ENCODE measurements at regions not wholly inside any gene's neighbourhood (a gene's known extent, or its start where the extent isn't known, plus 50 kb on each side); places are given as distances from the start of the nearest gene placed in this dataset.

GRCh38 chr16:62950351-62950750 lies 914.1 kb upstream of the CDH8 start:
- DNase-seq, result no peak
- no peak overlapping the region for H3K27ac ChIP-seq
- TF ChIP-seq, protein P1, sequence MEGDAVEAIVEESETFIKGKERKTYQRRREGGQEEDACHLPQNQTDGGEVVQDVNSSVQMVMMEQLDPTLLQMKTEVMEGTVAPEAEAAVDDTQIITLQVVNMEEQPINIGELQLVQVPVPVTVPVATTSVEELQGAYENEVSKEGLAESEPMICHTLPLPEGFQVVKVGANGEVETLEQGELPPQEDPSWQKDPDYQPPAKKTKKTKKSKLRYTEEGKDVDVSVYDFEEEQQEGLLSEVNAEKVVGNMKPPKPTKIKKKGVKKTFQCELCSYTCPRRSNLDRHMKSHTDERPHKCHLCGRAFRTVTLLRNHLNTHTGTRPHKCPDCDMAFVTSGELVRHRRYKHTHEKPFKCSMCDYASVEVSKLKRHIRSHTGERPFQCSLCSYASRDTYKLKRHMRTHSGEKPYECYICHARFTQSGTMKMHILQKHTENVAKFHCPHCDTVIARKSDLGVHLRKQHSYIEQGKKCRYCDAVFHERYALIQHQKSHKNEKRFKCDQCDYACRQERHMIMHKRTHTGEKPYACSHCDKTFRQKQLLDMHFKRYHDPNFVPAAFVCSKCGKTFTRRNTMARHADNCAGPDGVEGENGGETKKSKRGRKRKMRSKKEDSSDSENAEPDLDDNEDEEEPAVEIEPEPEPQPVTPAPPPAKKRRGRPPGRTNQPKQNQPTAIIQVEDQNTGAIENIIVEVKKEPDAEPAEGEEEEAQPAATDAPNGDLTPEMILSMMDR (IDR thresholded peaks at IDR 0.05; ENCODE audit: low read depth, low read length), result no peak
- no peaks in the 10 kb centered on the region for H3K36me3 ChIP-seq
- no peaks in the 10 kb centered on the region for H3K9me3 ChIP-seq (ENCODE audit: severe bottlenecking)
- peaks cover 53% of the 10 kb centered on the region for H3K27me3 ChIP-seq (ENCODE audit: insufficient read depth, low read depth, severe bottlenecking)
- no peak overlapping the region for H3K4me3 ChIP-seq (ENCODE audit: low read depth, low read length)

- TF ChIP-seq, protein P1 (IDR thresholded peaks at IDR 0.05; ENCODE audit: low read depth, low read length), result no peak
- Histone ChIP-seq H3K4me3 (ENCODE audit: low read depth, low read length) (no peak overlapping the region), H3K9me3 (ENCODE audit: severe bottlenecking) (no peaks in the 10 kb centered on the region), H3K36me3 (no peaks in the 10 kb centered on the region), H3K27me3 (ENCODE audit: insufficient read depth, low read depth, severe bottlenecking) (peaks cover 36% of the 10 kb centered on the region), H3K27ac (no peak overlapping the region)
- DNase-seq, result no peak
These were observed 904.3 kb upstream of the CDH8 start for GRCh38 chr16:62940569-62940968.

DNA sequence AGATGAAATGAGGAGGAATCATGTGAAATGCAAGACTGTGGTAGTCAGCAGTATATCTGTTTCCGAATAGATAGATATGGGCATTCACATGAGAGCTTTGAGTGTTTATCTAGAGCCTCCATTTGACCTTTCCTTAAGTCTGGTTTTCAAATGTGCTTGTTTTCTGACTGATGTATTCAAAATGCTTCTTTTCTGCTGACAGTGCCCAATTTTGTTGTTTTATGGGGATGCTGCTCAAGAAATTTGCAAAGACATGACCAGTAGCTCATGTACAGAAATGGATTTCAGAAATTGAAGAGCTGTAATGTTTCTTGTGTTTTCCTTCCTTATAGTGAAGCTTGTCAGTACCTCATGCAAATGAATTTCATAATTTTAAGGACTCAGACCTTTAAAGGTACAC lies 903.4 kb upstream of the CDH8 start:
- TF ChIP-seq, protein P1 (IDR thresholded peaks at IDR 0.05; ENCODE audit: low read depth, low read length), result no peak
- DNase-seq, result no peak
- peaks cover 37% of the 10 kb centered on the region for H3K27me3 ChIP-seq (ENCODE audit: insufficient read depth, low read depth, severe bottlenecking)
- H3K9me3 ChIP-seq (ENCODE audit: severe bottlenecking), result no peaks in the 10 kb centered on the region
- H3K36me3 ChIP-seq, result no peaks in the 10 kb centered on the region
- H3K4me3 ChIP-seq (ENCODE audit: low read depth, low read length), result no peak overlapping the region
- H3K27ac ChIP-seq, result no peak overlapping the region

GRCh38 chr16:62933929-62934328 lies 897.7 kb upstream of the CDH8 start:
- TF ChIP-seq, protein P1 (IDR thresholded peaks at IDR 0.05; ENCODE audit: low read depth, low read length), result no peak
- H3K36me3 ChIP-seq, result no peaks in the 10 kb centered on the region
- no peak for DNase-seq
- H3K9me3 ChIP-seq (ENCODE audit: severe bottlenecking), result no peaks in the 10 kb centered on the region
- H3K27ac ChIP-seq, result no peak overlapping the region
- H3K4me3 ChIP-seq (ENCODE audit: low read depth, low read length), result no peak overlapping the region
- peaks cover 45% of the 10 kb centered on the region for H3K27me3 ChIP-seq (ENCODE audit: insufficient read depth, low read depth, severe bottlenecking)

DNA sequence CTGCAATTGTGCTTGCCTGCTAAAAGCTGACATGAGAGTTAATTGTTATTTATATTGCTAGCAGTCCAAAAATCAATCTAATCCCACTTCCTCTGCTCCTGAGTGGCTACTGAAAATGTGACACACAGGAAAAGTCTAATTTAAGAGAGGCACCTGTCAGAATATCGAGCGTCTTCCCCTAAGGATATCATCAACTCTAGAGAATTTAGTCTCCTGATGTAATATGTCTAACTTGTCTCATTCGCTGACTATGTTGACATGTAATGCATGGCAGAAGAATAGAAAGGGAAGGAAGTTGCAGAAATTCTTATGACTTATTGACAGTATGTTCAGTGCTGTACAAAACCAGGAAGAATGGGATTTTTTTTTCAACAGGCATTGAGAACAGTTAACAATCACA lies 893.4 kb upstream of the CDH8 start:
- no peak for DNase-seq
- TF ChIP-seq, protein P1 (IDR thresholded peaks at IDR 0.05; ENCODE audit: low read depth, low read length), result no peak
- no peaks in the 10 kb centered on the region for H3K36me3 ChIP-seq
- H3K4me3 ChIP-seq (ENCODE audit: low read depth, low read length), result no peak overlapping the region
- H3K9me3 ChIP-seq (ENCODE audit: severe bottlenecking), result no peaks in the 10 kb centered on the region
- H3K27me3 ChIP-seq (ENCODE audit: insufficient read depth, low read depth, severe bottlenecking), result peaks cover 48% of the 10 kb centered on the region
- H3K27ac ChIP-seq, result no peak overlapping the region

DNA sequence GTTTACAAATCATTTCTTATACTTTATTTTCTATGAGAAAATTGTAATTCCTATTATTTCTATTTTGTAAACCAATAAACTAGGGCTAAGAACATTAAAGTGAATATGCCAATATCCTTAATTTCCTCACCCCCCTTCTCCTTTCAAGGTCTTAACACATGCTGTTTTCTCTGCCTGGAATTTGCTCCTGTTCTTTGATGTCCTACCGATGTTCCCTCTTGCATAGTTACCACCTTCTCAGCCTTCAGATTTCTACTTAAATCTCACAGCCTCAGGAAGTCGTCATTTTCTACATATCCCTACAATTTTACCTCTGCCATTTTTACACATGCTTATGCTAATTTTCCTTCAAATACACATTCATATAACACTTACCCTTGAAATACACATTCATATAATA lies 890.9 kb upstream of the CDH8 start:
- Histone ChIP-seq H3K4me3 (ENCODE audit: low read depth, low read length) (no peak overlapping the region), H3K36me3 (no peaks in the 10 kb centered on the region), H3K27ac (no peak overlapping the region), H3K27me3 (ENCODE audit: insufficient read depth, low read depth, severe bottlenecking) (peaks cover 40% of the 10 kb centered on the region), H3K9me3 (ENCODE audit: severe bottlenecking) (no peaks in the 10 kb centered on the region)
- TF ChIP-seq, protein P1 (IDR thresholded peaks at IDR 0.05; ENCODE audit: low read depth, low read length), result no peak
- DNase-seq, result no peak
